Spinal cord (tissue), 9 donors: ENCODE measurements at regions not wholly inside any gene's neighbourhood (a gene's known extent, or its start where the extent isn't known, plus 50 kb on each side); places are given as distances from the start of the nearest gene placed in this dataset.

Experiments
- DNase-seq, 6 donors: peaks; one replicate each; pipeline versions ENCODE4 v3.0.0 to v3.0.0-alpha.2; 2013 to 2015; ENCODE audit warnings: low spot score in 6 of 6, low read depth in 4 of 6
- H3K27ac ChIP-seq: one replicate; pipeline ENCODE4 v1.5.1; 2013; ENCODE audit warnings: low read depth, low read length, control low read depth
- H3K27me3 ChIP-seq: one replicate; pipeline ENCODE4 v1.6.1; 2013; ENCODE audit warnings: low read length; ENCODE audit not compliant: control insufficient read depth, insufficient read depth
- H3K36me3 ChIP-seq: one replicate; pipeline ENCODE4 v1.6.1; 2013; ENCODE audit warnings: low read length; ENCODE audit not compliant: control insufficient read depth, insufficient read depth
- H3K4me1 ChIP-seq: one replicate; pipeline ENCODE4 v1.6.1; 2013; ENCODE audit warnings: low read length; ENCODE audit not compliant: control insufficient read depth, insufficient read depth
- H3K4me3 ChIP-seq: one replicate; pipeline ENCODE4 v1.5.1; 2013; ENCODE audit warnings: low read depth, low read length, control low read depth
- H3K9me3 ChIP-seq: one replicate; pipeline ENCODE4 v1.6.1; 2013; ENCODE audit warnings: low read length; ENCODE audit not compliant: control insufficient read depth, insufficient read depth
- WGBS: methylation state at CpG from one replicate; pipeline ENCODE4 v1.1.5; 2013; ENCODE audit warnings: missing lambda C conversion rate; ENCODE audit not compliant: insufficient coverage; 5-methylcytosine and 5-hydroxymethylcytosine counted together
- donor health status: healthy.

- peaks cover 95% of the 10 kb centered on the region for H3K4me1 ChIP-seq
- 26% methylated on average over 15 of the region's 20 CpGs for WGBS
- DNase-seq: peak in 3 of 6 donors; percentile 35 to 81 (median 78)
Observed at GRCh38 chr4:3368841-3369760, 72.7 kb upstream of the HGFAC start.

GRCh38 chr4:3369781-3370674 is 71.7 kb upstream of the HGFAC start:
- 1% methylated on average over 30 of the region's 33 CpGs for WGBS
- Histone ChIP-seq H3K36me3 (peaks cover 40% of the 10 kb centered on the region), H3K4me3 (peak overlapping the region; percentile 31), H3K4me1 (peaks cover 95% of the 10 kb centered on the region), H3K9me3 (no peaks in the 10 kb centered on the region), H3K27ac (peak overlapping the region; percentile 74), H3K27me3 (no peaks in the 10 kb centered on the region)
- DNase-seq: peak; percentile 69 to 96 (median 80)

More at GRCh38 chr4:3368841-3369760, 72.7 kb upstream of the HGFAC start:
- H3K27me3 ChIP-seq: no peaks in the 10 kb centered on the region
- peak overlapping the region; percentile 74 for H3K27ac ChIP-seq
- H3K36me3 ChIP-seq: peaks cover 40% of the 10 kb centered on the region
- H3K9me3 ChIP-seq: no peaks in the 10 kb centered on the region
- H3K4me3 ChIP-seq: no peak overlapping the region

DNA sequence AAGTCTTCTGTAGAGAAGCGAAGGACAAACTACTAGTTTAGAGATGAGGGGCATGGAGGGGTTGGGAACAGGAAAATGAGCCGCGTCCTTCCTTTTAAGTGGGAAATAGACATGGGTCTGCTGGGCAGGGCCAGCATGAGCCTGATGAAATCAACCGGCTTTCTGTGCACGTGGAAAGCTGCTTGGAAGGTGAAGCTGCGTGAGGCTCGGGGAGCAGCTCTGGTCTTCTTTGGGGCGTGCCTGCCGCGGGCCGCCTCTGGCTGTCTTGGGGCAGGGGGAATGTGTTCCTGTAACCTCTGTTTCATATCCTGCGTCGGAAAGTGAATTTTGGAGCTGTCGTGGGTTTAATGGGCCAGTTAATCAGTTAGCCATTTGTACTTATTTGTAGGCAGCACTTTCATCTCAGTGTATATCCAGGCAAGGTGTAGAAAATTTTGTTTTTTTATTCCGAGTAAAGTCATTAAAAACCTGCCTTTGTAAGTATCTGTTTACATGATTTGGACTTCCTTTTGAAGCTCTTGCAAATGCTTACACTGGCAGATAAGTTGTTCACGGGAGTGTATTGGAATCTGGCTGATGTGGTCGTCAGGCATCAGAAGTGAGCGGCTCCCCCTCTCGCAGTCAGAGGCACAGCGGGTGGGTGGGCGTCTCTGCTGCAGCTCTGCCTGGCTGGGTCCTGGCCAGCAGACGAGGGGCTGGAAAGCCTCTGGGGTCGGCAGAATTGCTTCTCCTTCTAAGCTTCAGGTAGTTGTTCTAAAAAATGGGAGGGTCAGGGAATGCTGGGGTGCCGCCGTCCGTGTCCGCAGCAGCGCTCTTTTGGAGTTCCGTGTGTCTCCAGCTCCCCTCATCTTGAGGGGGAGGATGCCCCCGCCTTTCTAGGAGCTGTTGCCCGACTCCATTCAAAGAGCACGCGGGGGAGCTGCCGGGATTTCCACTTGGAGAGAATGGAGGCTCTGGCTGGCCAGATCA is 70.5 kb upstream of the HGFAC start:
- Histone ChIP-seq H3K27ac (peak overlapping the region; percentile 47), H3K27me3 (no peaks in the 10 kb centered on the region), H3K4me3 (peak overlapping the region; percentile 27), H3K9me3 (no peaks in the 10 kb centered on the region), H3K36me3 (peaks cover 41% of the 10 kb centered on the region), H3K4me1 (peaks cover 93% of the 10 kb centered on the region)
- DNase-seq: peak in 2 of 6 donors; percentile 58 to 62
- 17% methylated on average over 33 of the region's 34 CpGs for WGBS

GRCh38 chr4:3372264-3372932 is 69.4 kb upstream of the HGFAC start:
- Histone ChIP-seq H3K9me3 (no peaks in the 10 kb centered on the region), H3K4me1 (peaks cover 84% of the 10 kb centered on the region), H3K4me3 (no peak overlapping the region), H3K36me3 (peaks cover 38% of the 10 kb centered on the region), H3K27me3 (no peaks in the 10 kb centered on the region), H3K27ac (no peak overlapping the region)
- DNase-seq: peak in 2 of 6 donors; percentile 27 to 28
- 52% methylated on average over 21 of the region's 23 CpGs for WGBS

DNA sequence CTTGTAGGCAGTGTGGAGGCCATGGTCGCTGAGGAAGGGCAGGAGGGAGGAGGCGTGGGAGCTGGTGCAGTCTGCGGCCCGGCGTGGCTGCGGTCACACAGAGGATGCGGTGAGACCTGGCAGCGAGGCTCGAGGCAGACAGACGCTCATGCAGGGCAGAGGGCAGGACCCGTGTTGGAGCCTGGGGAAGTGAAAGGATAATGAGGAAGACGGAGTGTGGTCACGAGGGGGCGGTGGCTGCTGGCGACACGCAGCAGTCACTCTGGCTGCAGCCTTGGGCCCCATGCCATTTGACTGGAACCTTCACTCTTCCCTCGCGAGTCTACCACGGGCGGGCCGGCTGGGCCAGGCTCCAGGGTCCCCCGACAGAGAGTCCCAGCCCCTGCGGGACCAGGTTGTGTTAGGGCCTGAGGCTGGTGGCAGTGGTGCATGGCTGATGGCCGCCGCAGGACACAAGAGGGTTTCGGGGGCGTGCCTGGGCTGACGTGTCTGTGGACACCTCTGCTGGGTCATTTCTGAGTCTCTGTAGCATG is 68.8 kb upstream of the HGFAC start:
- Histone ChIP-seq H3K4me1 (peaks cover 78% of the 10 kb centered on the region), H3K27ac (no peak overlapping the region), H3K4me3 (no peak overlapping the region), H3K27me3 (no peaks in the 10 kb centered on the region), H3K36me3 (peaks cover 38% of the 10 kb centered on the region), H3K9me3 (no peaks in the 10 kb centered on the region)
- DNase-seq: peak in 1 of 6 donors; percentile 52
- WGBS: 40% methylated on average over 26 of the region's 28 CpGs

- peaks cover 38% of the 10 kb centered on the region for H3K36me3 ChIP-seq
Observed at GRCh38 chr4:3373468-3373867, 68.3 kb upstream of the HGFAC start.

GRCh38 chr4:3374011-3374645 is 67.6 kb upstream of the HGFAC start:
- H3K9me3 ChIP-seq: no peaks in the 10 kb centered on the region
- no peak overlapping the region for H3K27ac ChIP-seq
- DNase-seq: no peak
- WGBS: 97% methylated on average over 26 of the region's 29 CpGs
- H3K4me3 ChIP-seq: no peak overlapping the region
- peaks cover 66% of the 10 kb centered on the region for H3K4me1 ChIP-seq
- H3K36me3 ChIP-seq: peaks cover 38% of the 10 kb centered on the region
- H3K27me3 ChIP-seq: no peaks in the 10 kb centered on the region

More at GRCh38 chr4:3373468-3373867, 68.3 kb upstream of the HGFAC start:
- H3K27me3 ChIP-seq: no peaks in the 10 kb centered on the region
- no peak overlapping the region for H3K27ac ChIP-seq
- WGBS: 92% methylated on average over 17 of the region's 19 CpGs
- peaks cover 73% of the 10 kb centered on the region for H3K4me1 ChIP-seq
- no peak overlapping the region for H3K4me3 ChIP-seq
- H3K9me3 ChIP-seq: no peaks in the 10 kb centered on the region
- no peak for DNase-seq

GRCh38 chr4:3374667-3375066 is 67.1 kb upstream of the HGFAC start:
- Histone ChIP-seq H3K36me3 (peaks cover 38% of the 10 kb centered on the region), H3K4me1 (peaks cover 61% of the 10 kb centered on the region), H3K4me3 (no peak overlapping the region), H3K27me3 (no peaks in the 10 kb centered on the region), H3K27ac (no peak overlapping the region), H3K9me3 (no peaks in the 10 kb centered on the region)
- 84% methylated on average over 11 of the region's 11 CpGs for WGBS
- DNase-seq: no peak
